ENCODE measurements at regions not wholly inside any gene's neighbourhood (a gene's known extent, or its start where the extent isn't known, plus 50 kb on each side); places are given as distances from the start of the nearest gene placed in this dataset.

- DNase-seq (ENCODE audit: low read depth in 2 of 2, low spot score in 1 of 2): no peak
Observed at GRCh38 chr3:56985878-56986277, 74.6 kb upstream of the SPATA12 start.

GRCh38 chr3:56985460-56985859 lies 75.0 kb upstream of the SPATA12 start:
- DNase-seq (ENCODE audit: low read depth in 2 of 2, low spot score in 1 of 2): no peak

GRCh38 chr3:56983427-56983826 lies 77.0 kb upstream of the SPATA12 start:
- no peak for DNase-seq (ENCODE audit: low read depth in 2 of 2, low spot score in 1 of 2)

GRCh38 chr3:56981445-56982230 lies 78.8 kb upstream of the SPATA12 start:
- no peak for DNase-seq (ENCODE audit: low read depth in 2 of 2, low spot score in 1 of 2)

GRCh38 chr3:56980798-56981390 lies 79.6 kb upstream of the SPATA12 start:
- peak in 1 of 2 donors; percentile 32 for DNase-seq (ENCODE audit: low read depth in 2 of 2, low spot score in 1 of 2)

- no peak for DNase-seq (ENCODE audit: low read depth in 2 of 2, low spot score in 1 of 2)
Observed at GRCh38 chr3:56980243-56980642, 80.2 kb upstream of the SPATA12 start.

- no peak for DNase-seq (ENCODE audit: low read depth in 2 of 2, low spot score in 1 of 2)
Observed at GRCh38 chr3:56979791-56980190, 80.7 kb upstream of the SPATA12 start.

- DNase-seq (ENCODE audit: low read depth in 2 of 2, low spot score in 1 of 2): no peak
Observed at GRCh38 chr3:56977561-56977889, 82.9 kb upstream of the SPATA12 start.

- DNase-seq (ENCODE audit: low read depth in 2 of 2, low spot score in 1 of 2): no peak
Observed at GRCh38 chr3:56976651-56977560, 83.6 kb upstream of the SPATA12 start.

- no peak for DNase-seq (ENCODE audit: low read depth in 2 of 2, low spot score in 1 of 2)
Observed at GRCh38 chr3:56975567-56975966, 84.9 kb upstream of the SPATA12 start.

- DNase-seq (ENCODE audit: low read depth in 2 of 2, low spot score in 1 of 2): no peak
Observed at GRCh38 chr3:56974247-56974930, 86.1 kb upstream of the SPATA12 start.

- no peak for DNase-seq (ENCODE audit: low read depth in 2 of 2, low spot score in 1 of 2)
Observed at GRCh38 chr3:56971816-56972215, 88.6 kb upstream of the SPATA12 start.

- DNase-seq (ENCODE audit: low read depth in 2 of 2, low spot score in 1 of 2): no peak
Observed at GRCh38 chr3:56971261-56971660, 89.2 kb upstream of the SPATA12 start.

- no peak for DNase-seq (ENCODE audit: low read depth in 2 of 2, low spot score in 1 of 2)
Observed at GRCh38 chr3:56970461-56970879, 90.0 kb upstream of the SPATA12 start.

- DNase-seq (ENCODE audit: low read depth in 2 of 2, low spot score in 1 of 2): no peak
Observed at GRCh38 chr3:56969851-56970250, 90.6 kb upstream of the SPATA12 start.

GRCh38 chr3:56966509-56966908 lies 94.0 kb upstream of the SPATA12 start:
- DNase-seq (ENCODE audit: low read depth in 2 of 2, low spot score in 1 of 2): no peak

- DNase-seq (ENCODE audit: low read depth in 2 of 2, low spot score in 1 of 2): no peak
Observed at GRCh38 chr3:56966104-56966503, 94.4 kb upstream of the SPATA12 start.

GRCh38 chr3:56962922-56963321 lies 97.5 kb upstream of the SPATA12 start:
- no peak for DNase-seq (ENCODE audit: low read depth in 2 of 2, low spot score in 1 of 2)

GRCh38 chr3:56962206-56962605 lies 98.3 kb upstream of the SPATA12 start:
- DNase-seq (ENCODE audit: low read depth in 2 of 2, low spot score in 1 of 2): no peak

GRCh38 chr3:56960234-56960917 lies 100.1 kb upstream of the SPATA12 start:
- DNase-seq (ENCODE audit: low read depth in 2 of 2, low spot score in 1 of 2): no peak

- DNase-seq (ENCODE audit: low read depth in 2 of 2, low spot score in 1 of 2): no peak
Observed at GRCh38 chr3:56958879-56959278, 101.6 kb upstream of the SPATA12 start.
